Liver (tissue), 8 donors: ENCODE measurements at regions not wholly inside any gene's neighbourhood (a gene's known extent, or its start where the extent isn't known, plus 50 kb on each side); places are given as distances from the start of the nearest gene placed in this dataset.

Source experiments
- DNase-seq: peaks from one replicate; pipeline ENCODE4 v3.0.0-alpha.2; 2017; ENCODE audit warnings: low spot score
- H3K27ac ChIP-seq, 2 donors: one replicate each; pipeline ENCODE4 v1.7.0; 2013; ENCODE audit warnings: inconsistent platforms in 2 of 2, low read length in 2 of 2, control low read depth in 1 of 2, low read depth in 1 of 2, mild to moderate bottlenecking in 1 of 2
- H3K27me3 ChIP-seq, 4 donors: one replicate each; pipeline versions ENCODE4 v1.6.1 to v1.7.0; 2013; ENCODE audit warnings: low read length in 3 of 4, inconsistent platforms in 1 of 4, mild to moderate bottlenecking in 1 of 4, moderate library complexity in 1 of 4; ENCODE audit not compliant: control insufficient read depth in 4 of 4, insufficient read depth in 4 of 4
- H3K36me3 ChIP-seq, 4 donors: one replicate each; pipeline versions ENCODE4 v1.6.1 to v1.7.0; 2013; ENCODE audit warnings: low read length in 3 of 4, mild to moderate bottlenecking in 3 of 4, low read depth in 1 of 4, moderate library complexity in 1 of 4; ENCODE audit not compliant: control insufficient read depth in 4 of 4, insufficient read depth in 3 of 4
- H3K4me1 ChIP-seq, 4 donors: one replicate each; pipeline versions ENCODE4 v1.6.1 to v1.7.0; 2013; ENCODE audit warnings: low read length in 3 of 4, mild to moderate bottlenecking in 3 of 4, moderate library complexity in 1 of 4; ENCODE audit not compliant: control insufficient read depth in 4 of 4, insufficient read depth in 4 of 4
- H3K4me3 ChIP-seq, 3 donors: one replicate each; pipeline versions ENCODE4 v1.6.1 to v1.7.0; 2013; ENCODE audit warnings: low read length in 3 of 3, control low read depth in 1 of 3, low read depth in 1 of 3, mild to moderate bottlenecking in 1 of 3
- H3K9ac ChIP-seq, 2 donors: one replicate each; pipeline ENCODE4 v1.7.0; 2013; ENCODE audit warnings: low read length in 2 of 2, mild to moderate bottlenecking in 2 of 2, moderate library complexity in 2 of 2, control low read depth in 1 of 2, low read depth in 1 of 2
- H3K9me3 ChIP-seq, 4 donors: one replicate each; pipeline versions ENCODE4 v1.6.1 to v1.7.0; 2013; ENCODE audit warnings: low read length in 3 of 4; ENCODE audit not compliant: control insufficient read depth in 4 of 4
- EGR1 ChIP-seq, 2 donors: IDR thresholded peaks; 2 replicates each; pipeline ENCODE4 v1.6.1; 2016 to 2018; ENCODE audit warnings: antibody characterized with exemption in 2 of 2, low read depth in 2 of 2
- FOXA1 ChIP-seq: IDR thresholded peaks from 2 replicates; pipeline ENCODE4 v1.6.1; 2016; ENCODE audit warnings: antibody characterized with exemption
- FOXA2 ChIP-seq: IDR thresholded peaks from 2 replicates; pipeline ENCODE4 v1.6.1; 2016; ENCODE audit warnings: antibody characterized with exemption
- GABPA ChIP-seq, 2 donors: IDR thresholded peaks in 1 of 2; conservative IDR thresholded peaks in 1 of 2; 2 replicates each; pipeline ENCODE4 v1.6.1; 2016; ENCODE audit warnings: antibody characterized with exemption in 2 of 2, mild to moderate bottlenecking in 1 of 2, moderate library complexity in 1 of 2
- HNF4A ChIP-seq, 2 donors: conservative IDR thresholded peaks; 2 replicates each; pipeline ENCODE4 v1.6.1; 2016; ENCODE audit warnings: antibody characterized with exemption in 2 of 2, mild to moderate bottlenecking in 2 of 2
- HNF4G ChIP-seq: IDR thresholded peaks from 2 replicates; pipeline ENCODE4 v1.6.1; 2016; ENCODE audit warnings: antibody characterized with exemption
- JUND ChIP-seq, 2 donors: IDR thresholded peaks; 2 replicates each; pipeline ENCODE4 v1.6.1; 2016; ENCODE audit warnings: antibody characterized with exemption in 2 of 2
- NR2F2 ChIP-seq: IDR thresholded peaks from 2 replicates; pipeline ENCODE4 v1.6.1; 2016; ENCODE audit warnings: antibody characterized with exemption
- RAD21 ChIP-seq, 2 donors: IDR thresholded peaks; 2 replicates each; pipeline ENCODE4 v1.6.1; 2016; ENCODE audit warnings: antibody characterized with exemption in 2 of 2, mild to moderate bottlenecking in 2 of 2
- RXRA ChIP-seq, 2 donors: IDR thresholded peaks; 2 replicates each; pipeline ENCODE4 v1.6.1; 2017 to 2018; ENCODE audit warnings: antibody characterized with exemption in 2 of 2, mild to moderate bottlenecking in 1 of 2
- SP1 ChIP-seq: IDR thresholded peaks from 2 replicates; pipeline ENCODE4 v1.6.1; 2018; ENCODE audit warnings: antibody characterized with exemption, mild to moderate bottlenecking
- TAF1 ChIP-seq: conservative IDR thresholded peaks from 2 replicates; pipeline ENCODE4 v1.6.1; 2016; ENCODE audit warnings: antibody characterized with exemption, mild to moderate bottlenecking
- WGBS: extraction: QIAGEN DNeasy Blood & Tissue Kit; methylation state at CpG from one replicate; pipeline ENCODE4 v1.1.7; 2013; 5-methylcytosine and 5-hydroxymethylcytosine counted together
- TF ChIP-seq, protein P1 (sequence below): IDR thresholded peaks from 2 replicates; pipeline ENCODE4 v1.6.1; 2016; ENCODE audit warnings: antibody characterized with exemption
- TF ChIP-seq, protein P2 (sequence below): IDR thresholded peaks from 2 replicates; pipeline ENCODE4 v1.6.1; 2016; ENCODE audit warnings: antibody characterized with exemption
- TF ChIP-seq, protein P3 (sequence below): IDR thresholded peaks from 2 replicates; pipeline ENCODE4 v1.6.1; 2016; ENCODE audit warnings: antibody characterized with exemption
- TF ChIP-seq, protein P4 (sequence below): IDR thresholded peaks from 2 replicates; pipeline ENCODE4 v1.6.1; 2016; ENCODE audit warnings: antibody characterized with exemption, mild to moderate bottlenecking
- TF ChIP-seq, protein P5 (sequence below): fragments of 150-350 bp; IDR thresholded peaks from 2 replicates; pipeline ENCODE4 v1.5.1; 2017; ENCODE audit warnings: improper control_type of control experiment, low read depth, low read length; ENCODE audit not compliant: missing input control
- donor health status: healthy.
- donor health status: healthy.
- donor health status: healthy.
- donor health status: healthy.
- donor health status: healthy.

DNA sequence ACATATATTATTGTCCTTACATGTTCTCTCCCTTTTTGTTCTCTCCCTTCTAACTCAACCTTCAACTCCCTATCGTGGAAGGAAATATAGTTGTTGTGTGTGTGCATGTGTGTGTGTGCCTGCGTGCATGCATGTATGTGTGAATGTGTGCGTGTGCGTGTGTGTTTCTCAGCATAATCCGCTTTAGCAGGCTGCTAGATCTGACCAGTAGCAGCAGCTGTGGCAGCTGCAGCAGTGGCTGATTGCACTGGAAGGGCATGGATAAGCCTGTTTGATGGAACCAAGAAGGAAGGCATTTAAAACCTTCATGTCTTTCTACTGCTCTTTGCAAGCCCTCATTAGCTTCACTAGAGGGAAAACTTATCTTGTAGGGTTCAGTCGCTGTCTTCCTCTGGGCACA lies 65.6 kb upstream of the IRF2BP2 start (continued):
- TF ChIP-seq, protein P1, sequence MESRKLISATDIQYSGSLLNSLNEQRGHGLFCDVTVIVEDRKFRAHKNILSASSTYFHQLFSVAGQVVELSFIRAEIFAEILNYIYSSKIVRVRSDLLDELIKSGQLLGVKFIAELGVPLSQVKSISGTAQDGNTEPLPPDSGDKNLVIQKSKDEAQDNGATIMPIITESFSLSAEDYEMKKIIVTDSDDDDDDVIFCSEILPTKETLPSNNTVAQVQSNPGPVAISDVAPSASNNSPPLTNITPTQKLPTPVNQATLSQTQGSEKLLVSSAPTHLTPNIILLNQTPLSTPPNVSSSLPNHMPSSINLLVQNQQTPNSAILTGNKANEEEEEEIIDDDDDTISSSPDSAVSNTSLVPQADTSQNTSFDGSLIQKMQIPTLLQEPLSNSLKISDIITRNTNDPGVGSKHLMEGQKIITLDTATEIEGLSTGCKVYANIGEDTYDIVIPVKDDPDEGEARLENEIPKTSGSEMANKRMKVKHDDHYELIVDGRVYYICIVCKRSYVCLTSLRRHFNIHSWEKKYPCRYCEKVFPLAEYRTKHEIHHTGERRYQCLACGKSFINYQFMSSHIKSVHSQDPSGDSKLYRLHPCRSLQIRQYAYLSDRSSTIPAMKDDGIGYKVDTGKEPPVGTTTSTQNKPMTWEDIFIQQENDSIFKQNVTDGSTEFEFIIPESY, result no peak
- no peak for TF ChIP-seq NR2F2
- no peak for TF ChIP-seq RXRA (IDR thresholded peaks at IDR 0.05)
- TF ChIP-seq FOXA2, result no peak
- no peak for TF ChIP-seq HNF4A (conservative IDR thresholded peaks at IDR 0.05)
- no peak for TF ChIP-seq JUND (IDR thresholded peaks at IDR 0.05)
- TF ChIP-seq, protein P2, sequence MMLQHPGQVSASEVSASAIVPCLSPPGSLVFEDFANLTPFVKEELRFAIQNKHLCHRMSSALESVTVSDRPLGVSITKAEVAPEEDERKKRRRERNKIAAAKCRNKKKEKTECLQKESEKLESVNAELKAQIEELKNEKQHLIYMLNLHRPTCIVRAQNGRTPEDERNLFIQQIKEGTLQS, result no peak
- TF ChIP-seq, protein P3, sequence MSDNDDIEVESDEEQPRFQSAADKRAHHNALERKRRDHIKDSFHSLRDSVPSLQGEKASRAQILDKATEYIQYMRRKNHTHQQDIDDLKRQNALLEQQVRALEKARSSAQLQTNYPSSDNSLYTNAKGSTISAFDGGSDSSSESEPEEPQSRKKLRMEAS, result no peak

DNA sequence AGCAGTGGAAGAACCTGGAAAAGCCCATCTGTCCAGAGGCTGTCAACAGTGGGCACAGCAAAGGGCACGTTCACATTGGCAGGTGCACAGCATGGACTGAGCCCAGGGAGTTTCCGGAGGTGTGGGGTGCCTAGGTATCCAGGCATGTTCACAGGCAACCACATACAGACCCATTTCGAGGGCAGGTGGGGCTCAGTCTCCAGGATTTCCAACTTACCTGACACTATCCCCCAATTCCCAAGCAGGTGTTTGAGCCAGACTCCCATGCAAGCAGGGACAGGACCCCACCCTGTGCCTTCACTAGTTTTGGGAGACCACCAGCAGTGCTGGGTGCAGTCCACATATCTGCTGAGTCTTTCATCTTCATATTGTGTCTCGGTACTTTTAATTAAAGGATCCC lies 65.0 kb upstream of the IRF2BP2 start:
- TF ChIP-seq, protein P4, sequence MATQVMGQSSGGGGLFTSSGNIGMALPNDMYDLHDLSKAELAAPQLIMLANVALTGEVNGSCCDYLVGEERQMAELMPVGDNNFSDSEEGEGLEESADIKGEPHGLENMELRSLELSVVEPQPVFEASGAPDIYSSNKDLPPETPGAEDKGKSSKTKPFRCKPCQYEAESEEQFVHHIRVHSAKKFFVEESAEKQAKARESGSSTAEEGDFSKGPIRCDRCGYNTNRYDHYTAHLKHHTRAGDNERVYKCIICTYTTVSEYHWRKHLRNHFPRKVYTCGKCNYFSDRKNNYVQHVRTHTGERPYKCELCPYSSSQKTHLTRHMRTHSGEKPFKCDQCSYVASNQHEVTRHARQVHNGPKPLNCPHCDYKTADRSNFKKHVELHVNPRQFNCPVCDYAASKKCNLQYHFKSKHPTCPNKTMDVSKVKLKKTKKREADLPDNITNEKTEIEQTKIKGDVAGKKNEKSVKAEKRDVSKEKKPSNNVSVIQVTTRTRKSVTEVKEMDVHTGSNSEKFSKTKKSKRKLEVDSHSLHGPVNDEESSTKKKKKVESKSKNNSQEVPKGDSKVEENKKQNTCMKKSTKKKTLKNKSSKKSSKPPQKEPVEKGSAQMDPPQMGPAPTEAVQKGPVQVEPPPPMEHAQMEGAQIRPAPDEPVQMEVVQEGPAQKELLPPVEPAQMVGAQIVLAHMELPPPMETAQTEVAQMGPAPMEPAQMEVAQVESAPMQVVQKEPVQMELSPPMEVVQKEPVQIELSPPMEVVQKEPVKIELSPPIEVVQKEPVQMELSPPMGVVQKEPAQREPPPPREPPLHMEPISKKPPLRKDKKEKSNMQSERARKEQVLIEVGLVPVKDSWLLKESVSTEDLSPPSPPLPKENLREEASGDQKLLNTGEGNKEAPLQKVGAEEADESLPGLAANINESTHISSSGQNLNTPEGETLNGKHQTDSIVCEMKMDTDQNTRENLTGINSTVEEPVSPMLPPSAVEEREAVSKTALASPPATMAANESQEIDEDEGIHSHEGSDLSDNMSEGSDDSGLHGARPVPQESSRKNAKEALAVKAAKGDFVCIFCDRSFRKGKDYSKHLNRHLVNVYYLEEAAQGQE, result no peak
- TF ChIP-seq RAD21 (IDR thresholded peaks at IDR 0.05) (no peak), TAF1 (no peak), FOXA2 (no peak), EGR1 (IDR thresholded peaks at IDR 0.05; ENCODE audit: low read depth in 2 of 2) (no peak), HNF4A (conservative IDR thresholded peaks at IDR 0.05) (no peak), GABPA (IDR thresholded peaks at IDR 0.05 in 1 of 2, conservative IDR thresholded peaks at IDR 0.05 in 1 of 2) (no peak), FOXA1 (no peak), HNF4G (no peak), JUND (IDR thresholded peaks at IDR 0.05) (no peak), SP1 (no peak), RXRA (IDR thresholded peaks at IDR 0.05) (no peak), NR2F2 (no peak)
- TF ChIP-seq, protein P3, result no peak
- TF ChIP-seq, protein P2, result no peak
- TF ChIP-seq, protein P5, sequence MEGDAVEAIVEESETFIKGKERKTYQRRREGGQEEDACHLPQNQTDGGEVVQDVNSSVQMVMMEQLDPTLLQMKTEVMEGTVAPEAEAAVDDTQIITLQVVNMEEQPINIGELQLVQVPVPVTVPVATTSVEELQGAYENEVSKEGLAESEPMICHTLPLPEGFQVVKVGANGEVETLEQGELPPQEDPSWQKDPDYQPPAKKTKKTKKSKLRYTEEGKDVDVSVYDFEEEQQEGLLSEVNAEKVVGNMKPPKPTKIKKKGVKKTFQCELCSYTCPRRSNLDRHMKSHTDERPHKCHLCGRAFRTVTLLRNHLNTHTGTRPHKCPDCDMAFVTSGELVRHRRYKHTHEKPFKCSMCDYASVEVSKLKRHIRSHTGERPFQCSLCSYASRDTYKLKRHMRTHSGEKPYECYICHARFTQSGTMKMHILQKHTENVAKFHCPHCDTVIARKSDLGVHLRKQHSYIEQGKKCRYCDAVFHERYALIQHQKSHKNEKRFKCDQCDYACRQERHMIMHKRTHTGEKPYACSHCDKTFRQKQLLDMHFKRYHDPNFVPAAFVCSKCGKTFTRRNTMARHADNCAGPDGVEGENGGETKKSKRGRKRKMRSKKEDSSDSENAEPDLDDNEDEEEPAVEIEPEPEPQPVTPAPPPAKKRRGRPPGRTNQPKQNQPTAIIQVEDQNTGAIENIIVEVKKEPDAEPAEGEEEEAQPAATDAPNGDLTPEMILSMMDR, result no peak
- TF ChIP-seq, protein P1, result no peak
- Histone ChIP-seq H3K27me3 (no peaks in the 10 kb centered on the region), H3K9ac (no peak overlapping the region), H3K36me3 (no peaks in the 10 kb centered on the region), H3K4me1 (peaks cover 2 to 18% (median 4%) of the 10 kb centered on the region in 4 donors), H3K9me3 (no peaks in the 10 kb centered on the region), H3K4me3 (no peak overlapping the region), H3K27ac (no peak overlapping the region)
- WGBS, result 84% methylated on average over 4 of the region's 4 CpGs
- no peak for DNase-seq
